ENCODE measurements at regions not wholly inside any gene's neighbourhood (a gene's known extent, or its start where the extent isn't known, plus 50 kb on each side); places are given as distances from the start of the nearest gene placed in this dataset.

- TF ChIP-seq, protein P1, sequence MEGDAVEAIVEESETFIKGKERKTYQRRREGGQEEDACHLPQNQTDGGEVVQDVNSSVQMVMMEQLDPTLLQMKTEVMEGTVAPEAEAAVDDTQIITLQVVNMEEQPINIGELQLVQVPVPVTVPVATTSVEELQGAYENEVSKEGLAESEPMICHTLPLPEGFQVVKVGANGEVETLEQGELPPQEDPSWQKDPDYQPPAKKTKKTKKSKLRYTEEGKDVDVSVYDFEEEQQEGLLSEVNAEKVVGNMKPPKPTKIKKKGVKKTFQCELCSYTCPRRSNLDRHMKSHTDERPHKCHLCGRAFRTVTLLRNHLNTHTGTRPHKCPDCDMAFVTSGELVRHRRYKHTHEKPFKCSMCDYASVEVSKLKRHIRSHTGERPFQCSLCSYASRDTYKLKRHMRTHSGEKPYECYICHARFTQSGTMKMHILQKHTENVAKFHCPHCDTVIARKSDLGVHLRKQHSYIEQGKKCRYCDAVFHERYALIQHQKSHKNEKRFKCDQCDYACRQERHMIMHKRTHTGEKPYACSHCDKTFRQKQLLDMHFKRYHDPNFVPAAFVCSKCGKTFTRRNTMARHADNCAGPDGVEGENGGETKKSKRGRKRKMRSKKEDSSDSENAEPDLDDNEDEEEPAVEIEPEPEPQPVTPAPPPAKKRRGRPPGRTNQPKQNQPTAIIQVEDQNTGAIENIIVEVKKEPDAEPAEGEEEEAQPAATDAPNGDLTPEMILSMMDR (conservative IDR thresholded peaks at IDR 0.05) = no peak
- TF ChIP-seq EZH2 (IDR thresholded peaks at IDR 0.05; ENCODE audit: low read depth) = no peak
Measured at GRCh38 chr10:8173866-8174243, 119.4 kb downstream of the GATA3 start.
